Ovary (tissue), 7 donors: ENCODE measurements at regions not wholly inside any gene's neighbourhood (a gene's known extent, or its start where the extent isn't known, plus 50 kb on each side); places are given as distances from the start of the nearest gene placed in this dataset.

Experiments used
- DNase-seq, 5 donors: peaks; one replicate each; pipeline ENCODE4 v3.0.0-alpha.2; 2019 to 2020
- H3K27ac ChIP-seq, 2 donors: fragments of 200-600 bp; one replicate each; pipeline versions ENCODE4 v1.5.1 to v1.8.0; 2019 to 2022
- H3K27me3 ChIP-seq: fragments of 200-600 bp; one replicate; pipeline ENCODE4 v1.8.0; 2022
- H3K36me3 ChIP-seq: fragments of 200-600 bp; sonication (generic); one replicate; pipeline ENCODE4 v1.5.1; 2019
- H3K4me1 ChIP-seq: one replicate; pipeline ENCODE4 v1.8.1; 2013; ENCODE audit warnings: mild to moderate bottlenecking, moderate library complexity; ENCODE audit not compliant: insufficient read depth
- H3K4me3 ChIP-seq: fragments of 200-600 bp; sonication (generic); one replicate; pipeline ENCODE4 v1.5.1; 2017
- H3K9me3 ChIP-seq, 2 donors: fragments of 200-600 bp in 1 of 2; sonication (generic) in 1 of 2; one replicate each; pipeline versions ENCODE4 v1.5.1 to v1.8.1; 2013 to 2019; ENCODE audit warnings: mild to moderate bottlenecking in 1 of 2, moderate library complexity in 1 of 2
- EP300 ChIP-seq: sonication (generic); formaldehyde crosslinking; IDR thresholded peaks from one replicate; pipeline ENCODE4 v1.6.1; 2017; ENCODE audit warnings: antibody characterized with exemption
- POLR2A ChIP-seq: fragments of 450-650 bp; IDR thresholded peaks from one replicate; pipeline ENCODE4 v1.6.1; 2017; ENCODE audit warnings: antibody characterized with exemption, mild to moderate bottlenecking, moderate library complexity
- WGBS, 3 donors: extraction: QIAGEN DNeasy Blood & Tissue Kit in 1 of 3; methylation state at CpG; one replicate each; pipeline versions ENCODE4 v1.1.5 to v1.1.7; 2013 to 2017; 5-methylcytosine and 5-hydroxymethylcytosine counted together
- intact Hi-C, 4 donors: fragments of 100-400 bp; cut with DNase I; formaldehyde crosslinking; loops; one replicate each; pipeline versions ENCODE4 v1.11.0 to v1.15.1; 2022 to 2023
- TF ChIP-seq, protein P1 (sequence below), 3 donors: fragments of 450-650 bp in 2 of 3; fragments of 200-600 bp in 1 of 3; IDR thresholded peaks; one replicate each; pipeline versions ENCODE4 v1.5.1 to v1.8.0; 2016 to 2022; ENCODE audit warnings: antibody characterized with exemption in 3 of 3, mild to moderate bottlenecking in 1 of 3
- donor health status: DM: no; HTN: no; CAD: no; lungs with moderate emphysema.
- donor health status: DM: no; HTN: no; CAD: no.
- donor health status: Bipolar disorder and iron deficiency.
- donor health status: DM: no; HTN: no; CAD: no.
- donor health status: DM: yes; HTN: yes; CAD: no.

DNA sequence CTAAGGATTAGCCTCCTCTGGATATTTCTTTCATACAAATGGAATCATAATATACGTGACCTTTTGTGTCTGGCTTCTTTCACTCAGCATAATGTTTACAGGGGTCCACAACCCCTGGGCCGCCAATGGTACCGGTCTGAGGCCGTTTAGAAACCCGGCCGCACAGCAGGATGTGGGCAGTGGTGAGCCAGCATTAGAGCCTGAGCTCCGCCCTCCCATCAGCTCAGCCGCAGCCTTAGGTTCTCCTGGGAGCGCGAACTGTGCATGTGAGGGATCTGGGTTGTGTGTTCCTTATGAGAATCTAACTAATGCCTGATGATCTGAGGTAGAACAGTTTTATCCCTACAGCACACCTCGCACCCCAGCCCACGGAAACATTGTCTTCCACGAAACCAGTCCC lies 229.7 kb downstream of the ICE1 start:
- Histone ChIP-seq H3K36me3 (no peaks in the 10 kb centered on the region), H3K9me3 (no peaks in the 10 kb centered on the region), H3K4me1 (no peaks in the 10 kb centered on the region), H3K27ac (no peak overlapping the region), H3K4me3 (no peak overlapping the region), H3K27me3 (no peaks in the 10 kb centered on the region)
- TF ChIP-seq, protein P1, sequence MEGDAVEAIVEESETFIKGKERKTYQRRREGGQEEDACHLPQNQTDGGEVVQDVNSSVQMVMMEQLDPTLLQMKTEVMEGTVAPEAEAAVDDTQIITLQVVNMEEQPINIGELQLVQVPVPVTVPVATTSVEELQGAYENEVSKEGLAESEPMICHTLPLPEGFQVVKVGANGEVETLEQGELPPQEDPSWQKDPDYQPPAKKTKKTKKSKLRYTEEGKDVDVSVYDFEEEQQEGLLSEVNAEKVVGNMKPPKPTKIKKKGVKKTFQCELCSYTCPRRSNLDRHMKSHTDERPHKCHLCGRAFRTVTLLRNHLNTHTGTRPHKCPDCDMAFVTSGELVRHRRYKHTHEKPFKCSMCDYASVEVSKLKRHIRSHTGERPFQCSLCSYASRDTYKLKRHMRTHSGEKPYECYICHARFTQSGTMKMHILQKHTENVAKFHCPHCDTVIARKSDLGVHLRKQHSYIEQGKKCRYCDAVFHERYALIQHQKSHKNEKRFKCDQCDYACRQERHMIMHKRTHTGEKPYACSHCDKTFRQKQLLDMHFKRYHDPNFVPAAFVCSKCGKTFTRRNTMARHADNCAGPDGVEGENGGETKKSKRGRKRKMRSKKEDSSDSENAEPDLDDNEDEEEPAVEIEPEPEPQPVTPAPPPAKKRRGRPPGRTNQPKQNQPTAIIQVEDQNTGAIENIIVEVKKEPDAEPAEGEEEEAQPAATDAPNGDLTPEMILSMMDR (IDR thresholded peaks at IDR 0.05), result no peak
- TF ChIP-seq EP300, result no peak
- TF ChIP-seq POLR2A, result no peak
- DNase-seq, result no peak
- WGBS, 3 donors, result 81 to 92% (median 81%) methylated on average over 13 of the region's 13 CpGs
- intact Hi-C loops, result no loop called here

DNA sequence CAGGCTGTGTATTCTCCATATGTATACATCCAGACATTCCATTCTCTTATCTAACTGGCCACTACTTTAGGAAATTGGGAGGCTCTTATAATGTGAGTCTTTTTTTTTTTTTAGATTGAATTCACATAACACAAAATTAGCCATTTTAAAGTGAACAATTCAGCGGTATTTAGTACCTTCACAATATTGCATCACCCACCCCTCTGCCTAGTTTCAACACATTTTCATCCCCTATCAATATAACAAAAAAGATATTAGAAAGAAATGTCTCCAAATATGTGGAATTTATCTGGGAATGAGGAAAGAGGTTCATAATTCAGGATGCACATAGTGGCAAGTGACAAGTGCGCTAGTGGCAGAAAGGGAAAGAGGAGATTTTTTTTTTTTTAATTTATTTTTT lies 228.5 kb downstream of the ICE1 start:
- 97 to 100% (median 98%) methylated on average over 2 of the region's 2 CpGs for WGBS, 3 donors
- intact Hi-C loops, result no loop called here
- Histone ChIP-seq H3K27me3 (no peaks in the 10 kb centered on the region), H3K27ac (no peak overlapping the region), H3K4me3 (no peak overlapping the region), H3K4me1 (no peaks in the 10 kb centered on the region), H3K9me3 (no peaks in the 10 kb centered on the region), H3K36me3 (no peaks in the 10 kb centered on the region)
- no peak for DNase-seq
- TF ChIP-seq, protein P1 (IDR thresholded peaks at IDR 0.05), result no peak
- TF ChIP-seq EP300 (no peak), POLR2A (no peak)

DNA sequence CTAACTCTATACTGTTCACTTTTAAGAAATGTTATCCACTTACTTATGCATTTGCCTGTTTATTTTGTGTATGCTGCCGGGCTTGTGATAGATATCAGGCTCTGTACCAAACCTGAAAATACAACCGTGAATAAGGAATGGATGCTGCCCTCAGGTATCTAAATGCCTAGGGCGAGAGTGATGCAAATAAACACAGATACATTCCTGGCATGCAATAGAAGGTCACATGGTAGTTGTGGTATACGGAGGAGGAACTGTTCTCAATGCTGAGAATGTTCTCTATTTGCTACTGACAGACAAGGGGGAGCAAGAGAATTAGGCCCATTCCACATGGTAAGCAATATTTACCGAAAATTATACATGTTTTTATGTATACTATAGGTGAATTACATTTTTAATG lies 227.8 kb downstream of the ICE1 start:
- Histone ChIP-seq H3K4me3 (no peak overlapping the region), H3K9me3 (no peaks in the 10 kb centered on the region), H3K27ac (no peak overlapping the region), H3K27me3 (no peaks in the 10 kb centered on the region), H3K36me3 (no peaks in the 10 kb centered on the region), H3K4me1 (no peaks in the 10 kb centered on the region)
- intact Hi-C loops, result no loop called here
- 37 to 38% (median 37%) methylated on average over 5 of the region's 5 CpGs for WGBS, 3 donors
- no peak for DNase-seq
- TF ChIP-seq POLR2A (no peak), EP300 (no peak)
- TF ChIP-seq, protein P1 (IDR thresholded peaks at IDR 0.05), result no peak

DNA sequence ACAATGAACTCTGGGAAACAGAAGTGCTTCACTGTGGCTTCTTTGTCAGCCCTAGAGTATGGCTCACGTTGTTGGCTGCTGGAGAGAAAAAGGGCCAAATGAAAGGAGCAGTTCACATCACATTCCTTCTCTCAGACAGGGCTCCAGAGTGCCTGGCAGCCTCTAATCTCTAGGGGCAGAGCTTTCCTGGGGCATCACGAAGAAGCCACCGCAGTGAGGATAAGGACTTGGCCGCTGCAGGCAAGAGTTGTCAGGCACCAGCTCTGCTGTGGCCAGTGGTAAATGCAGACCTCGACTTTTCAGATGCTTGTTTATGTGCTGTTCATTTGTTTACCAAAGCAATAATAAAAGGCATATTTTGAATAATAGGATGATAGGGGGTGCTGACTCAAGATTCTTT lies 227.2 kb downstream of the ICE1 start:
- WGBS, 3 donors, result 43 to 62% (median 49%) methylated on average over 5 of the region's 5 CpGs
- DNase-seq, result no peak
- H3K27ac ChIP-seq, result no peak overlapping the region
- no peaks in the 10 kb centered on the region for H3K27me3 ChIP-seq
- H3K4me1 ChIP-seq, result no peaks in the 10 kb centered on the region
- H3K36me3 ChIP-seq, result no peaks in the 10 kb centered on the region
- no peaks in the 10 kb centered on the region for H3K9me3 ChIP-seq
- intact Hi-C loops, result no loop called here
- TF ChIP-seq, protein P1 (IDR thresholded peaks at IDR 0.05), result no peak
- TF ChIP-seq EP300 (no peak), POLR2A (no peak)
- no peak overlapping the region for H3K4me3 ChIP-seq

DNA sequence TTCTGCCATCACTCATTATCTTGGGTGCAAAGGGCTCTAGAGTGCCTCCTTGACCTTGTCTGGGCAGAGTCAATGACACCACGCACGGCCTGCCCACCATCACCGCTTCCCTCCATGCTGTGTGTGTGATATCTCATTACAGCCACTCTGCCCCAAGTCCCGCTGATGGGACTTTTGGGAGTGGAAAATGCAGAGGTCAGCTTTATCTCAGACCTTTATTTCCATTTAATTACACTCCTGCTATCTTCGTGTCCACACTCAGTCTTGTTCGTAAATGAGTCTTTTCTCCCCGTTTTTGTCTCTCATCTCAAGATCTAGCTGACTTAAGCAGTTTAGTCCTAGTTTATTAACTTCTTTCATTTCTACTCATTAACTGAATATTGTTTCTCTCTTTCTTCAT lies 226.2 kb downstream of the ICE1 start:
- TF ChIP-seq EP300 (no peak), POLR2A (no peak)
- TF ChIP-seq, protein P1 (IDR thresholded peaks at IDR 0.05), result no peak
- intact Hi-C loops, result no loop called here
- WGBS, 3 donors, result 87 to 92% (median 89%) methylated on average over 7 of the region's 7 CpGs

More for the DNA sequence above, 226.2 kb downstream of the ICE1 start:
- Histone ChIP-seq H3K27ac (no peak overlapping the region), H3K9me3 (no peaks in the 10 kb centered on the region), H3K4me3 (no peak overlapping the region), H3K27me3 (no peaks in the 10 kb centered on the region), H3K4me1 (no peaks in the 10 kb centered on the region), H3K36me3 (no peaks in the 10 kb centered on the region)
- no peak for DNase-seq
